ENCODE measurements at regions not wholly inside any gene's neighbourhood (a gene's known extent, or its start where the extent isn't known, plus 50 kb on each side); places are given as distances from the start of the nearest gene placed in this dataset.

GRCh38 chr9:90175257-90175656 is 467.4 kb downstream of the DIRAS2 start:
- H3K4me3 ChIP-seq (ENCODE audit: low read depth, low read length, poor library complexity, severe bottlenecking) = no peak overlapping the region
- ChIA-PET POLR2A (no interaction called here), CTCF (ENCODE audit: unreplicated experiment) (no interaction called here)
- H3K79me2 ChIP-seq (ENCODE audit: insufficient read depth, low read depth, low read length) = no peaks in the 10 kb centered on the region
- no peak for TF ChIP-seq EZH2phosphoT487 (IDR thresholded peaks at IDR 0.05; ENCODE audit: borderline replicate concordance, low read depth, low read length)
- H4K20me1 ChIP-seq (ENCODE audit: insufficient read depth, low read length) = no peaks in the 10 kb centered on the region
- no peak overlapping the region for H2AFZ ChIP-seq (ENCODE audit: low read length)
- no peak overlapping the region for H3K27ac ChIP-seq (ENCODE audit: low read depth, low read length, poor library complexity, severe bottlenecking)
- H3K4me1 ChIP-seq (ENCODE audit: insufficient read depth, low read length, poor library complexity, severe bottlenecking) = no peaks in the 10 kb centered on the region
- H3K9me3 ChIP-seq (ENCODE audit: low read length) = no peaks in the 10 kb centered on the region
- intact Hi-C loops (cut with micrococcal nuclease; ENCODE audit: unreplicated experiment) = no loop called here
- DNase-seq (ENCODE audit: low spot score) = no peak
- no peak overlapping the region for H3K4me2 ChIP-seq (ENCODE audit: low read length)
- no peaks in the 10 kb centered on the region for H3K36me3 ChIP-seq (ENCODE audit: insufficient read depth, low read length)
- no peaks in the 10 kb centered on the region for H3K9me2 ChIP-seq (ENCODE audit: insufficient read depth, low read length)
- no TSS peak for BruUV-seq (replicated peaks)

DNA sequence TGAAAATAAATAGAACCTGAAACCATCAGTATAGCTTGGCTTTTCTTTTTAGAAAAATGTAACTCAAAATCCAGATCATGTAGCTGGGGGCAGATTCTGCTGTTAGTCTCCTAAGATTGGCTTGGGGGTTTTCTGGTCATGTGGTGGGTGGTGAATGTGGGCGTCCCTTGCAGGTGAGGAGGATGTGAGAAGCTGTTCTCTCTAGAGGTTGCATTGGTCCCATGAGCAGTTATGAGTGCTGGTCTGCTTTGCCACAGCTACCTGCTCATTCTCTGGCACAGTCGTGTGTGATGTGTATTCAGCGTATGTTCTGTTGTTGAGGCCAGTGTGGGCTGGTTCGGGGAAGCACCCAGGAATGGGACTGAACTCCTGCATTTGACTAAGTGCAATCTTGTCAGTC is 466.8 kb downstream of the DIRAS2 start:
- intact Hi-C loops (cut with micrococcal nuclease; ENCODE audit: unreplicated experiment) = no loop called here
- no peak overlapping the region for H3K4me2 ChIP-seq (ENCODE audit: low read length)
- no peak for TF ChIP-seq EZH2phosphoT487 (IDR thresholded peaks at IDR 0.05; ENCODE audit: borderline replicate concordance, low read depth, low read length)
- TF ChIP-seq CTCF (conservative IDR thresholded peaks at IDR 0.05; ENCODE audit: low read length) = no peak

GRCh38 chr9:90176901-90177300 is 465.7 kb downstream of the DIRAS2 start:
- H4K20me1 ChIP-seq (ENCODE audit: insufficient read depth, low read length) = no peaks in the 10 kb centered on the region
- intact Hi-C loops (cut with micrococcal nuclease; ENCODE audit: unreplicated experiment) = no loop called here
- no peak overlapping the region for H3K4me2 ChIP-seq (ENCODE audit: low read length)
- no peak overlapping the region for H3K27ac ChIP-seq (ENCODE audit: low read depth, low read length, poor library complexity, severe bottlenecking)
- H3K79me2 ChIP-seq (ENCODE audit: insufficient read depth, low read depth, low read length) = no peaks in the 10 kb centered on the region
- H3K4me3 ChIP-seq (ENCODE audit: low read depth, low read length, poor library complexity, severe bottlenecking) = no peak overlapping the region
- DNase-seq (ENCODE audit: low spot score) = no peak
- POLR2A ChIA-PET = no interaction called here
- H3K4me1 ChIP-seq (ENCODE audit: insufficient read depth, low read length, poor library complexity, severe bottlenecking) = no peaks in the 10 kb centered on the region
- no peak for TF ChIP-seq CTCF (conservative IDR thresholded peaks at IDR 0.05; ENCODE audit: low read length)
- TF ChIP-seq EZH2phosphoT487 (IDR thresholded peaks at IDR 0.05; ENCODE audit: borderline replicate concordance, low read depth, low read length) = no peak
- H3K9me2 ChIP-seq (ENCODE audit: insufficient read depth, low read length) = no peaks in the 10 kb centered on the region
- no peaks in the 10 kb centered on the region for H3K36me3 ChIP-seq (ENCODE audit: insufficient read depth, low read length)
- H3K9me3 ChIP-seq (ENCODE audit: low read length) = no peaks in the 10 kb centered on the region
- BruUV-seq (replicated peaks) = no TSS peak
- no peak overlapping the region for H2AFZ ChIP-seq (ENCODE audit: low read length)
- CTCF ChIA-PET (ENCODE audit: unreplicated experiment) = no interaction called here

More for the DNA sequence above, 466.8 kb downstream of the DIRAS2 start:
- CTCF ChIA-PET (ENCODE audit: unreplicated experiment) = no interaction called here
- Histone ChIP-seq H3K4me1 (ENCODE audit: insufficient read depth, low read length, poor library complexity, severe bottlenecking) (no peaks in the 10 kb centered on the region), H2AFZ (ENCODE audit: low read length) (no peak overlapping the region), H3K4me3 (ENCODE audit: low read depth, low read length, poor library complexity, severe bottlenecking) (no peak overlapping the region), H3K79me2 (ENCODE audit: insufficient read depth, low read depth, low read length) (no peaks in the 10 kb centered on the region), H3K9me2 (ENCODE audit: insufficient read depth, low read length) (no peaks in the 10 kb centered on the region), H3K36me3 (ENCODE audit: insufficient read depth, low read length) (no peaks in the 10 kb centered on the region), H4K20me1 (ENCODE audit: insufficient read depth, low read length) (no peaks in the 10 kb centered on the region), H3K9me3 (ENCODE audit: low read length) (no peaks in the 10 kb centered on the region), H3K27ac (ENCODE audit: low read depth, low read length, poor library complexity, severe bottlenecking) (no peak overlapping the region)
- BruUV-seq (replicated peaks) = no TSS peak
- POLR2A ChIA-PET = no interaction called here
- DNase-seq (ENCODE audit: low spot score) = no peak

Data from OCI-LY7 (cell line).